ENCODE measurements at regions not wholly inside any gene's neighbourhood (a gene's known extent, or its start where the extent isn't known, plus 50 kb on each side); places are given as distances from the start of the nearest gene placed in this dataset.

DNA sequence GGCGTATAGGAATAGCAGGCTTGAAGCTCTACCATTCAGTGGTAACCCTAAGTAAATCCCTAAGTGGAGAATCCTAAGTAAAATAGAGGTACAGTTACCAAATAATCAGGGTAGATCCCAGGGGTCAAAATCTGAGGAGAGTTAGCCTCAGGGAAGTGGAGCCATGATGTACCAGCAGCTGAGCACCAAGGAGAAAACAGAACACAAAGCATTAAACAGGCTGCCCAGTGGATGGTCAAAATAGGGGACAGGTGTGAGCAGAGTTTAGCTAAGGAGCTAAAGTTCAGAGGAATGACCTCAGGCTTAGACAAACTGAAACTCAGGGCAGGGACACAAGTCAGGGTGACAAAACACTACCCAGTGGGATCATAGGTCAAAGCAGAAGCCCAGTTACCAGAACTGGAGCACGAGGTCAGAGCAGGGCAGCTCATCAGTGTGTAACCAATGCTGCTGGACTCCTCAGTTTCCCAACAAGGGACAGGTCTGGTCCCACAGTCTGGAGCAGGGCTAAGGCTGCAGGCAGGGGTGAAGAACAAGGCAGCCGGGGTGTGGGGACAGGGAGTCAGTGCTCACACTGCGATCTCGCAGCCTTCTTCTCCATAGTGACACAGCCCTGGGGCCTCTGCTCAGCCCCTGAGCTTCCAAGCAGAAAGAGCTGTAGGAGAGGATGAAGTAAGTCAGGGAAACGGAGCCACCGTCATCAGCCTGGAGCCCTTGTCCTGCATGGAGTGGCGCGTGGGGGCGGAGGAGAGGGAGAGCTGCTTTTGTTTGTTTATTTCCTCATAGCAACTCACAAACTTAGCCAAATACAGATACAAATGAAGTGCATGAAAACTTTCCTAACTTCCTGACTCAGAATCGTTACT is 264.0 kb downstream of the MREG start (continued):
- TF ChIP-seq, protein P1, sequence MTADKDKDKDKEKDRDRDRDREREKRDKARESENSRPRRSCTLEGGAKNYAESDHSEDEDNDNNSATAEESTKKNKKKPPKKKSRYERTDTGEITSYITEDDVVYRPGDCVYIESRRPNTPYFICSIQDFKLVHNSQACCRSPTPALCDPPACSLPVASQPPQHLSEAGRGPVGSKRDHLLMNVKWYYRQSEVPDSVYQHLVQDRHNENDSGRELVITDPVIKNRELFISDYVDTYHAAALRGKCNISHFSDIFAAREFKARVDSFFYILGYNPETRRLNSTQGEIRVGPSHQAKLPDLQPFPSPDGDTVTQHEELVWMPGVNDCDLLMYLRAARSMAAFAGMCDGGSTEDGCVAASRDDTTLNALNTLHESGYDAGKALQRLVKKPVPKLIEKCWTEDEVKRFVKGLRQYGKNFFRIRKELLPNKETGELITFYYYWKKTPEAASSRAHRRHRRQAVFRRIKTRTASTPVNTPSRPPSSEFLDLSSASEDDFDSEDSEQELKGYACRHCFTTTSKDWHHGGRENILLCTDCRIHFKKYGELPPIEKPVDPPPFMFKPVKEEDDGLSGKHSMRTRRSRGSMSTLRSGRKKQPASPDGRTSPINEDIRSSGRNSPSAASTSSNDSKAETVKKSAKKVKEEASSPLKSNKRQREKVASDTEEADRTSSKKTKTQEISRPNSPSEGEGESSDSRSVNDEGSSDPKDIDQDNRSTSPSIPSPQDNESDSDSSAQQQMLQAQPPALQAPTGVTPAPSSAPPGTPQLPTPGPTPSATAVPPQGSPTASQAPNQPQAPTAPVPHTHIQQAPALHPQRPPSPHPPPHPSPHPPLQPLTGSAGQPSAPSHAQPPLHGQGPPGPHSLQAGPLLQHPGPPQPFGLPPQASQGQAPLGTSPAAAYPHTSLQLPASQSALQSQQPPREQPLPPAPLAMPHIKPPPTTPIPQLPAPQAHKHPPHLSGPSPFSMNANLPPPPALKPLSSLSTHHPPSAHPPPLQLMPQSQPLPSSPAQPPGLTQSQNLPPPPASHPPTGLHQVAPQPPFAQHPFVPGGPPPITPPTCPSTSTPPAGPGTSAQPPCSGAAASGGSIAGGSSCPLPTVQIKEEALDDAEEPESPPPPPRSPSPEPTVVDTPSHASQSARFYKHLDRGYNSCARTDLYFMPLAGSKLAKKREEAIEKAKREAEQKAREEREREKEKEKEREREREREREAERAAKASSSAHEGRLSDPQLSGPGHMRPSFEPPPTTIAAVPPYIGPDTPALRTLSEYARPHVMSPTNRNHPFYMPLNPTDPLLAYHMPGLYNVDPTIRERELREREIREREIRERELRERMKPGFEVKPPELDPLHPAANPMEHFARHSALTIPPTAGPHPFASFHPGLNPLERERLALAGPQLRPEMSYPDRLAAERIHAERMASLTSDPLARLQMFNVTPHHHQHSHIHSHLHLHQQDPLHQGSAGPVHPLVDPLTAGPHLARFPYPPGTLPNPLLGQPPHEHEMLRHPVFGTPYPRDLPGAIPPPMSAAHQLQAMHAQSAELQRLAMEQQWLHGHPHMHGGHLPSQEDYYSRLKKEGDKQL (CRISPR knock-in tag; IDR thresholded peaks at IDR 0.05; ENCODE audit: low read depth): peak; percentile 93
- TF ChIP-seq RARA (CRISPR knock-in tag; IDR thresholded peaks at IDR 0.05) (peak; percentile 97), ZNF143 (CRISPR knock-in tag; IDR thresholded peaks at IDR 0.05) (no peak; the same call in 1 of the 2 replicates), ERF (CRISPR knock-in tag; IDR thresholded peaks at IDR 0.05) (peak; percentile 99), HCFC1 (IDR thresholded peaks at IDR 0.05; ENCODE audit: low read depth, low read length) (no peak)
- TF ChIP-seq, protein P2, sequence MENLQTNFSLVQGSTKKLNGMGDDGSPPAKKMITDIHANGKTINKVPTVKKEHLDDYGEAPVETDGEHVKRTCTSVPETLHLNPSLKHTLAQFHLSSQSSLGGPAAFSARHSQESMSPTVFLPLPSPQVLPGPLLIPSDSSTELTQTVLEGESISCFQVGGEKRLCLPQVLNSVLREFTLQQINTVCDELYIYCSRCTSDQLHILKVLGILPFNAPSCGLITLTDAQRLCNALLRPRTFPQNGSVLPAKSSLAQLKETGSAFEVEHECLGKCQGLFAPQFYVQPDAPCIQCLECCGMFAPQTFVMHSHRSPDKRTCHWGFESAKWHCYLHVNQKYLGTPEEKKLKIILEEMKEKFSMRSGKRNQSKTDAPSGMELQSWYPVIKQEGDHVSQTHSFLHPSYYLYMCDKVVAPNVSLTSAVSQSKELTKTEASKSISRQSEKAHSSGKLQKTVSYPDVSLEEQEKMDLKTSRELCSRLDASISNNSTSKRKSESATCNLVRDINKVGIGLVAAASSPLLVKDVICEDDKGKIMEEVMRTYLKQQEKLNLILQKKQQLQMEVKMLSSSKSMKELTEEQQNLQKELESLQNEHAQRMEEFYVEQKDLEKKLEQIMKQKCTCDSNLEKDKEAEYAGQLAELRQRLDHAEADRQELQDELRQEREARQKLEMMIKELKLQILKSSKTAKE (CRISPR knock-in tag; IDR thresholded peaks at IDR 0.05; ENCODE audit: borderline replicate concordance): peak; percentile 83
- TF ChIP-seq, protein P3, sequence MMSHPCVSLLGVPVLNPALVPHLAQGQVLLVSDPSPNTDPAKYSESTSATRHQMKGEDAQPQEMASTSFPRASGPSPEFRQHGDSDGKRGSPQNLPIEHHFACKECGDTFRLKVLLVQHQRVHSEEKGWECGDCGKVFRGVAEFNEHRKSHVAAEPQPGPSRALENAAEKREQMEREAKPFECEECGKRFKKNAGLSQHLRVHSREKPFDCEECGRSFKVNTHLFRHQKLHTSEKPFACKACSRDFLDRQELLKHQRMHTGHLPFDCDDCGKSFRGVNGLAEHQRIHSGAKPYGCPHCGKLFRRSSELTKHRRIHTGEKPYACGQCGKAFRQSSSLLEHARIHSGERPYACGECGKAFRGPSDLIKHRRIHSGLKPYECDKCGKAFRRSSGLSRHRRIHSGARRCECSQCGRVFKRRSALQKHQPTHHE (CRISPR knock-in tag; IDR thresholded peaks at IDR 0.05; ENCODE audit: borderline replicate concordance): peak; percentile 76
- TF ChIP-seq, protein P4, sequence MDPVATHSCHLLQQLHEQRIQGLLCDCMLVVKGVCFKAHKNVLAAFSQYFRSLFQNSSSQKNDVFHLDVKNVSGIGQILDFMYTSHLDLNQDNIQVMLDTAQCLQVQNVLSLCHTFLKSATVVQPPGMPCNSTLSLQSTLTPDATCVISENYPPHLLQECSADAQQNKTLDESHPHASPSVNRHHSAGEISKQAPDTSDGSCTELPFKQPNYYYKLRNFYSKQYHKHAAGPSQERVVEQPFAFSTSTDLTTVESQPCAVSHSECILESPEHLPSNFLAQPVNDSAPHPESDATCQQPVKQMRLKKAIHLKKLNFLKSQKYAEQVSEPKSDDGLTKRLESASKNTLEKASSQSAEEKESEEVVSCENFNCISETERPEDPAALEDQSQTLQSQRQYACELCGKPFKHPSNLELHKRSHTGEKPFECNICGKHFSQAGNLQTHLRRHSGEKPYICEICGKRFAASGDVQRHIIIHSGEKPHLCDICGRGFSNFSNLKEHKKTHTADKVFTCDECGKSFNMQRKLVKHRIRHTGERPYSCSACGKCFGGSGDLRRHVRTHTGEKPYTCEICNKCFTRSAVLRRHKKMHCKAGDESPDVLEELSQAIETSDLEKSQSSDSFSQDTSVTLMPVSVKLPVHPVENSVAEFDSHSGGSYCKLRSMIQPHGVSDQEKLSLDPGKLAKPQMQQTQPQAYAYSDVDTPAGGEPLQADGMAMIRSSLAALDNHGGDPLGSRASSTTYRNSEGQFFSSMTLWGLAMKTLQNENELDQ (CRISPR knock-in tag; IDR thresholded peaks at IDR 0.05; ENCODE audit: borderline replicate concordance): peak; percentile 69
- TF ChIP-seq, protein P5, sequence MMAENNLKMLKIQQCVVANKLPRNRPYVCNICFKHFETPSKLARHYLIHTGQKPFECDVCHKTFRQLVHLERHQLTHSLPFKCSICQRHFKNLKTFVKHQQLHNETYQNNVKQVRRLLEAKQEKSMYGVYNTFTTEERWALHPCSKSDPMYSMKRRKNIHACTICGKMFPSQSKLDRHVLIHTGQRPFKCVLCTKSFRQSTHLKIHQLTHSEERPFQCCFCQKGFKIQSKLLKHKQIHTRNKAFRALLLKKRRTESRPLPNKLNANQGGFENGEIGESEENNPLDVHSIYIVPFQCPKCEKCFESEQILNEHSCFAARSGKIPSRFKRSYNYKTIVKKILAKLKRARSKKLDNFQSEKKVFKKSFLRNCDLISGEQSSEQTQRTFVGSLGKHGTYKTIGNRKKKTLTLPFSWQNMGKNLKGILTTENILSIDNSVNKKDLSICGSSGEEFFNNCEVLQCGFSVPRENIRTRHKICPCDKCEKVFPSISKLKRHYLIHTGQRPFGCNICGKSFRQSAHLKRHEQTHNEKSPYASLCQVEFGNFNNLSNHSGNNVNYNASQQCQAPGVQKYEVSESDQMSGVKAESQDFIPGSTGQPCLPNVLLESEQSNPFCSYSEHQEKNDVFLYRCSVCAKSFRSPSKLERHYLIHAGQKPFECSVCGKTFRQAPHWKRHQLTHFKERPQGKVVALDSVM (CRISPR knock-in tag; IDR thresholded peaks at IDR 0.05): peak; percentile 68
- TF ChIP-seq, protein P6, sequence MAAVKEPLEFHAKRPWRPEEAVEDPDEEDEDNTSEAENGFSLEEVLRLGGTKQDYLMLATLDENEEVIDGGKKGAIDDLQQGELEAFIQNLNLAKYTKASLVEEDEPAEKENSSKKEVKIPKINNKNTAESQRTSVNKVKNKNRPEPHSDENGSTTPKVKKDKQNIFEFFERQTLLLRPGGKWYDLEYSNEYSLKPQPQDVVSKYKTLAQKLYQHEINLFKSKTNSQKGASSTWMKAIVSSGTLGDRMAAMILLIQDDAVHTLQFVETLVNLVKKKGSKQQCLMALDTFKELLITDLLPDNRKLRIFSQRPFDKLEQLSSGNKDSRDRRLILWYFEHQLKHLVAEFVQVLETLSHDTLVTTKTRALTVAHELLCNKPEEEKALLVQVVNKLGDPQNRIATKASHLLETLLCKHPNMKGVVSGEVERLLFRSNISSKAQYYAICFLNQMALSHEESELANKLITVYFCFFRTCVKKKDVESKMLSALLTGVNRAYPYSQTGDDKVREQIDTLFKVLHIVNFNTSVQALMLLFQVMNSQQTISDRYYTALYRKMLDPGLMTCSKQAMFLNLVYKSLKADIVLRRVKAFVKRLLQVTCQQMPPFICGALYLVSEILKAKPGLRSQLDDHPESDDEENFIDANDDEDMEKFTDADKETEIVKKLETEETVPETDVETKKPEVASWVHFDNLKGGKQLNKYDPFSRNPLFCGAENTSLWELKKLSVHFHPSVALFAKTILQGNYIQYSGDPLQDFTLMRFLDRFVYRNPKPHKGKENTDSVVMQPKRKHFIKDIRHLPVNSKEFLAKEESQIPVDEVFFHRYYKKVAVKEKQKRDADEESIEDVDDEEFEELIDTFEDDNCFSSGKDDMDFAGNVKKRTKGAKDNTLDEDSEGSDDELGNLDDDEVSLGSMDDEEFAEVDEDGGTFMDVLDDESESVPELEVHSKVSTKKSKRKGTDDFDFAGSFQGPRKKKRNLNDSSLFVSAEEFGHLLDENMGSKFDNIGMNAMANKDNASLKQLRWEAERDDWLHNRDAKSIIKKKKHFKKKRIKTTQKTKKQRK (IDR thresholded peaks at IDR 0.05; ENCODE audit: low read length): no peak

Measured in HepG2 (cell line).